Progenitor cell of endocrine pancreas (in vitro differentiated cells): ENCODE measurements at regions not wholly inside any gene's neighbourhood (a gene's known extent, or its start where the extent isn't known, plus 50 kb on each side); places are given as distances from the start of the nearest gene placed in this dataset.

Experiments used
- DNase-seq: peaks from one replicate; pipeline ENCODE4 v3.0.0; 2021; ENCODE audit warnings: low spot score; ENCODE audit not compliant: unreplicated experiment
- H3K27ac Mint-ChIP-seq: 2 replicates; pipeline ENCODE4 v1.8.0; 2021; ENCODE audit warnings: mild to moderate bottlenecking, moderate library complexity, mixed read lengths
- H3K27me3 Mint-ChIP-seq: 2 replicates; pipeline ENCODE4 v1.8.0; 2021; ENCODE audit warnings: mixed read lengths
- H3K36me3 Mint-ChIP-seq: 2 replicates; pipeline ENCODE4 v1.8.0; 2022; ENCODE audit warnings: mixed read lengths; ENCODE audit not compliant: insufficient read depth
- H3K4me1 Mint-ChIP-seq: 2 replicates; pipeline ENCODE4 v1.8.0; 2021; ENCODE audit warnings: low read depth, mixed read lengths
- H3K4me3 Mint-ChIP-seq: 2 replicates; pipeline ENCODE4 v1.8.0; 2021; ENCODE audit warnings: low read depth, mild to moderate bottlenecking, moderate library complexity, mixed read lengths
- H3K9me3 Mint-ChIP-seq: 2 replicates; pipeline ENCODE4 v1.8.0; 2021; ENCODE audit warnings: low read depth, mixed read lengths
- TF ChIP-seq, protein P1 (sequence below): fragments of 200-600 bp; sonication (generic); IDR thresholded peaks from one replicate; pipeline ENCODE4 v1.5.0; 2021; ENCODE audit warnings: antibody characterized with exemption, mild to moderate bottlenecking; ENCODE audit not compliant: unreplicated experiment

DNA sequence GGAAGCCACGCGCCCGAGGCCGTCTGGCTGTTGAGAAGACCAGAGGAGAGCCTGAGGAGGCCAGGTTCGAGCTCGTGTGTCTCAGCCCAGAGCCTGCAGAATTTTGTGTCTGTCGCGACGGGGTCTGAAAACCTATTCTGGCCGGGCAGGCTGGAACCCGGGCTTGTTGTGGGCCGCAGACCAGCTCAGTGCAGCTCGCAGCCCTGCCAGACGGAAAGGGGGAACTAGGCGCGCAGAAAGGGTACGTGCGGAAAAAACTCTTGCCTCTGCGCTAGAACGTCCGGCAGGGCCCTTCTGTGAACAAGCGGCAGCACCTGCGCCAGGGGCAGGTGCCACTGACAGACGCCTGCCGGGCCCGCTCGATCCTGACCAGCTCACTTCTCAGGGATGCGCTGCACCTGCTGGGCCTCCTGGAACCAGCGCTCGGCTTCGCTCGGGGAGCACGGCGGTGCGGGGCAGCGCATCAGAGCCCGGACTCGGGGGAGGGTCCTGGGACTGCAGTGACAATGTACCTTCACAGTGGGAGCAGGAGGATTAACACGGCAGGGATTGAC is 409.3 kb downstream of the BRD1 start:
- Mint-ChIP-seq H3K27me3 (peaks cover 20% of the 10 kb centered on the region), H3K9me3 (no peaks in the 10 kb centered on the region), H3K27ac (no peak overlapping the region), H3K4me3 (no peak overlapping the region), H3K4me1 (peaks cover 11% of the 10 kb centered on the region), H3K36me3 (no peaks in the 10 kb centered on the region)
- DNase-seq, result no peak
- TF ChIP-seq, protein P1, sequence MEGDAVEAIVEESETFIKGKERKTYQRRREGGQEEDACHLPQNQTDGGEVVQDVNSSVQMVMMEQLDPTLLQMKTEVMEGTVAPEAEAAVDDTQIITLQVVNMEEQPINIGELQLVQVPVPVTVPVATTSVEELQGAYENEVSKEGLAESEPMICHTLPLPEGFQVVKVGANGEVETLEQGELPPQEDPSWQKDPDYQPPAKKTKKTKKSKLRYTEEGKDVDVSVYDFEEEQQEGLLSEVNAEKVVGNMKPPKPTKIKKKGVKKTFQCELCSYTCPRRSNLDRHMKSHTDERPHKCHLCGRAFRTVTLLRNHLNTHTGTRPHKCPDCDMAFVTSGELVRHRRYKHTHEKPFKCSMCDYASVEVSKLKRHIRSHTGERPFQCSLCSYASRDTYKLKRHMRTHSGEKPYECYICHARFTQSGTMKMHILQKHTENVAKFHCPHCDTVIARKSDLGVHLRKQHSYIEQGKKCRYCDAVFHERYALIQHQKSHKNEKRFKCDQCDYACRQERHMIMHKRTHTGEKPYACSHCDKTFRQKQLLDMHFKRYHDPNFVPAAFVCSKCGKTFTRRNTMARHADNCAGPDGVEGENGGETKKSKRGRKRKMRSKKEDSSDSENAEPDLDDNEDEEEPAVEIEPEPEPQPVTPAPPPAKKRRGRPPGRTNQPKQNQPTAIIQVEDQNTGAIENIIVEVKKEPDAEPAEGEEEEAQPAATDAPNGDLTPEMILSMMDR, result no peak

DNA sequence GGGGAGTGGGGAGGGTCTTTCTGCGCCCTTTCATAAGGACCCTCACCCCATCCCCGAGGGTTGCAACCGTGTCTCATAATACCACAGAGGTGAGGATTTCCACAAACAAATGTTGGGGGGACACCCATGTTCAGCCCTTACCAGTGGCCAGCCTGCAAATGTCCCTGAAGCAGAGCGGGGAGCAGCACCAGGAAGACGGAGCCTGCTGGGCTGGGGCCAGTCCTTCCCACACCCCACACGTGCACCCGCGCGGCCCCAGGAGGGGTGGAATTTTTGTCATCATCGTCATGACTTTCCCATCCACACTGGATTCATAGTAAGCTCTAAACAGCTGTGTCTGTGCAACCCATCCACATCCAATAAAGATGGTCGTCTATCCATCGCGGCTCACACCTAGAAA is 409.8 kb downstream of the BRD1 start:
- DNase-seq, result no peak
- TF ChIP-seq, protein P1, result no peak

DNA sequence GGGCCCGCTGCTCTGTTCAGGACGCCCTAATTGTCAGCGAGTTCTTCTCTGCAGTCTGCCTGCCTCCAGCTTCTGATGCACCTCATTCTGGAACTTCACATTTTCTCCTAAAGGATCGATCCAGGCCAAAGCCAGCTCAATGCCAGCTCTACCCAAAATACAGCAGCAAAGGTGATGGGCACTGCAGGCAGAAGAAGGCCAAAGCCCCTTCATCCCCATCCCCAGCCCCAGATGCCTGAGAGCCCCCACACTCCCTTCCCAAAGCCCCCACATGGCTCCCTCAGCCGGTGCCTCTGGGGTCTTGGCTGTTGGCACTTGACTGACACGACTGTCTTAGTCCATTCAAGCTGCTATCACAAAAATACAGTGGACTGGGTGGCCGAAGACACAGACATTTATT is 410.3 kb downstream of the BRD1 start:
- H3K4me3 Mint-ChIP-seq, result no peak overlapping the region
- H3K27me3 Mint-ChIP-seq, result peaks cover 22% of the 10 kb centered on the region

More for the DNA sequence above, 409.8 kb downstream of the BRD1 start:
- Mint-ChIP-seq H3K9me3 (no peaks in the 10 kb centered on the region), H3K36me3 (no peaks in the 10 kb centered on the region), H3K27ac (no peak overlapping the region), H3K27me3 (peaks cover 20% of the 10 kb centered on the region), H3K4me1 (peaks cover 10% of the 10 kb centered on the region), H3K4me3 (no peak overlapping the region)

DNA sequence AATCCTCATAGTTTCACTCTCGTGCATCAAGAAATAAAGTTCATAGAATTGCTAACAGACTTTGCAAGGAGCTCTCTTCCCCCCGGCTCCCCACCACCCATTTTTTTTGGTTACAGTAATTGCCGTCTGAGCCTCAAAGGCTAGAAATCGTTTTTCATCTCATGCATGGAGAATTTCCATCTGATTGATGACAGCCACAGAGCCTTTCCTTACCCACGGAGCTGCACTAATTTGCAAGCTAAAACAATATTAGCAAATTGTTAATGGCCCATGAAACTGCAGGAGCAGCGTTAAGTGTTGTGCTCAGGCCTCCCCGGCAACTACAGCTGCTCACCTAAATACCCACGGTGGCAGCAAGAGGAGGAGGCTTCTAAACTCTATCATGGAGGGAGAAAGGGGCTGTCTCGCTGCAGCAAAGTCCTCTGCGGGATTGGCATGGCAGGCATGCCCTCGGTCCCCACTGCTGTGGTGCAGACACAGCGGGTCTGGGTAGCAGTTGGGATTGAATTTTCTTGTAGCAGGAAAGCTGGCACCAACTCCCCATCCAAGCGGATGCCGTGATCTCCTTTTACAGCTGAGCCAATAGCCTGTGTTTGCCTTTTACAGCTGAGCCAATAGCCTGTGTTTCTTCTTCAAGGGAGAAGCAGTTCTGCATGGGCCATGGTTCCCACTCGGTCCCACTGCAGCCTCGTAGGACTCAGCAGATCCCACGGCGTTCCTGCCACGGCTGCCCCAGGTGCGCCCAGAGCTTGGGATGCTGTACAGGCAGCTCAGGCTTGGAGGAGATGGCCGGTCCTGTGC is 412.3 kb downstream of the BRD1 start:
- Mint-ChIP-seq H3K9me3 (no peaks in the 10 kb centered on the region), H3K36me3 (no peaks in the 10 kb centered on the region), H3K4me1 (peaks cover 3% of the 10 kb centered on the region), H3K27ac (no peak overlapping the region), H3K27me3 (peaks cover 17% of the 10 kb centered on the region), H3K4me3 (no peak overlapping the region)
- TF ChIP-seq, protein P1, result no peak
- DNase-seq, result no peak

More for the DNA sequence above, 410.3 kb downstream of the BRD1 start:
- DNase-seq, result no peak
- H3K36me3 Mint-ChIP-seq, result no peaks in the 10 kb centered on the region
- no peaks in the 10 kb centered on the region for H3K9me3 Mint-ChIP-seq
- no peak overlapping the region for H3K27ac Mint-ChIP-seq
- peaks cover 5% of the 10 kb centered on the region for H3K4me1 Mint-ChIP-seq
- TF ChIP-seq, protein P1, result no peak

DNA sequence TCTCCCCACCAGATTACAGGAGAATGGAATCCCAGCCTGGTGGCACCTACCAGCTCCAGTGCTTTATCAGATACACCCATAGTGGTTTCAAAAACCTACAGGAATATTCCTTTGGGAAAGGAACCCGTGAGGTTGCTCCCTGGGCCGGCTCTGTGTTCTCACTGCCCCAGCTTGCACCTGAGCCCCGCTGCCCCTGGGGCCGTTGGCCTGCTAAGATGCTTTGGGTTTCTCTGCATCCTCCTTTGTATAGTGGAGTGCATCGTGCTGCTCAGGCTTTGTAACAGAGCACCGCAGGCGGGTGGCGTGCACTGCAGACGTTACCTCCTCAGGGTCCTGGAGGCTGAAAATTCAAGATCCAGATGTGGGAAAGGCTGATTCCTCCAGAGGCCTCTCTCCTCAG is 414.1 kb downstream of the BRD1 start:
- no peak for DNase-seq
- Mint-ChIP-seq H3K36me3 (no peaks in the 10 kb centered on the region), H3K4me1 (peaks cover 3% of the 10 kb centered on the region), H3K27ac (no peak overlapping the region), H3K27me3 (peaks cover 27% of the 10 kb centered on the region), H3K4me3 (no peak overlapping the region), H3K9me3 (no peaks in the 10 kb centered on the region)
- TF ChIP-seq, protein P1, result no peak
